IPS-11a (cell line): ENCODE measurements at regions not wholly inside any gene's neighbourhood (a gene's known extent, or its start where the extent isn't known, plus 50 kb on each side); places are given as distances from the start of the nearest gene placed in this dataset.
"Not testable (repeated sequence)": the region's sequence is repeated elsewhere in the genome, so short reads cannot be mapped to it uniquely, and the experiment has no call there.

ENCODE experiments used
- H3K4me3 ChIP-seq: one replicate; pipeline ENCODE4 v1.5.1; 2013; ENCODE audit warnings: low read depth, low read length, control low read depth

- no peak overlapping the region for H3K4me3 ChIP-seq
These were observed 59.3 kb upstream of the ZNF217 start for GRCh38 chr20:53652859-53653517.

GRCh38 chr20:53652090-53652858, 58.6 kb upstream of the ZNF217 start:
- H3K4me3 ChIP-seq, result no peak overlapping the region

DNA sequence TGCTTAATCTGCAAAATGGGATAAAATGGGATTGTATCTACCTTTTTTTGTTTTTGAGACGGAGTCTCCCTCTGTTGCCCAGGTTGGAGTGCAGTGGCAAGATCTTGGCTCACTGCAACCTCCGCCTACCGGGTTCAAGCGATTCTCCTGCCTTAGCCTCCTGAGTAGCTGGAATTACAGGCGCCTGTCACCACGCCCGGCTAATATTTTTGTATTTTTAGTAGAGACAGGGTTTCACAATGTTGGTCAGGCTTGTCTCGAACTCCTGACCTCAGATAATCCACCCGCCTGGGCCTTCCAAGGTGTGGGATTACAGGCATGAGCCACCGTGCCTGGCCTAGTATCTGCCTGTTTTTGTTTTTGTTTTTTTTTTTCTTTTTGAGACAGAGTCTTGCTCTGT, 55.9 kb upstream of the ZNF217 start:
- not testable (repeated sequence) for H3K4me3 ChIP-seq

GRCh38 chr20:53647286-53647821, 53.7 kb upstream of the ZNF217 start:
- H3K4me3 ChIP-seq, result no peak overlapping the region

GRCh38 chr20:53646550-53646949, 52.9 kb upstream of the ZNF217 start:
- no peak overlapping the region for H3K4me3 ChIP-seq

DNA sequence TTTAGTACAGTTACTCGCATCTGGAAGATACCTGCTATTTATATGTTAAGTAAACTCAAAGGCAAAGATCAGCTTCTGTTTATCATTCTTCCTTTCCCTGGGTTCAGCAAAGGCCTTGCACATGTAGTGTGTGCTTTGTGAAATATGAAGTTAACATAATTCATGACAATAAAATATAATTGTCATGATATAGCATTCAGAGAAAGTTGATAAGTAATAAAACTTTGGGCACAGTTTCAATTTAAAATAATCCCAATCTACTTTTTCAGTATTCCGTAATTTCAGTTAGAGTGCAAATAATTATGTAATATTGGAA, 51.9 kb upstream of the ZNF217 start:
- no peak overlapping the region for H3K4me3 ChIP-seq

DNA sequence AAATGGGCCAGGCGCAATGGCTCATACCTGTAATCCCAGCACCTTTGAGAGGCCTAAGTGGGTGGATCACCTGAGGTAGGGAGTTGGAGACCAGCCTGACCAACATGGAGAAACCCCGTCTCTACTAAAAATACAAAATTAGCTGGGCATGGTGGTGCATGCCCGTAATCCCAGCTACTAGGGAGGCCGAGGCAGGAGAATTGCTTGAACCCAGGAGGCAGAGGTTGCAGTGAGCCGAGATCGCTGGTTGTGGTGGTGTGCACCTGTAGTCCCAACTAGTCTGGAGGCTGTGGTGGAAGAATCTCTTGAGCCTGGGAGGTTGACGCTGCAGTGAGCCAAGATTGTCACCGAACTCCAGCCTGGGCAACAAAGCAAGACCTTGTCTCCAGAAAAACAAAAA, 50.5 kb upstream of the ZNF217 start:
- not testable (repeated sequence) for H3K4me3 ChIP-seq
